HG03469 (cell line): ENCODE measurements at regions not wholly inside any gene's neighbourhood (a gene's known extent, or its start where the extent isn't known, plus 50 kb on each side); places are given as distances from the start of the nearest gene placed in this dataset.

Experiments used
- ATAC-seq: cut with Tn5 transposase; IDR thresholded peaks from one replicate; pipeline ENCODE4 v1.9.1; 2021; ENCODE audit warnings: mild to moderate bottlenecking, moderate library complexity, moderate number of reproducible peaks; ENCODE audit not compliant: unreplicated experiment

GRCh38 chr1:108051631-108052377, 86.8 kb upstream of the VAV3 start:
- ATAC-seq: no peak

- ATAC-seq: no peak
Observed at GRCh38 chr1:108050911-108051629, 86.1 kb upstream of the VAV3 start.

- ATAC-seq: no peak
Observed at GRCh38 chr1:108050158-108050557, 85.2 kb upstream of the VAV3 start.

GRCh38 chr1:108049178-108049819, 84.3 kb upstream of the VAV3 start:
- ATAC-seq: no peak

GRCh38 chr1:108048301-108049177, 83.6 kb upstream of the VAV3 start:
- no peak for ATAC-seq

- no peak for ATAC-seq
Observed at GRCh38 chr1:108047085-108047484, 82.1 kb upstream of the VAV3 start.

GRCh38 chr1:108046026-108046425, 81.0 kb upstream of the VAV3 start:
- no peak for ATAC-seq

- no peak for ATAC-seq
Observed at GRCh38 chr1:108045460-108045859, 80.5 kb upstream of the VAV3 start.

- ATAC-seq: no peak
Observed at GRCh38 chr1:108044318-108044717, 79.3 kb upstream of the VAV3 start.

- no peak for ATAC-seq
Observed at GRCh38 chr1:108043707-108044106, 78.7 kb upstream of the VAV3 start.

- ATAC-seq: no peak
Observed at GRCh38 chr1:108042610-108043009, 77.6 kb upstream of the VAV3 start.

GRCh38 chr1:108041360-108042142, 76.6 kb upstream of the VAV3 start:
- ATAC-seq: no peak

- ATAC-seq: no peak
Observed at GRCh38 chr1:108038653-108039236, 73.8 kb upstream of the VAV3 start.

- no peak for ATAC-seq
Observed at GRCh38 chr1:108036796-108037562, 72.0 kb upstream of the VAV3 start.

GRCh38 chr1:108034396-108034795, 69.4 kb upstream of the VAV3 start:
- no peak for ATAC-seq

GRCh38 chr1:108033550-108033951, 68.6 kb upstream of the VAV3 start:
- no peak for ATAC-seq

GRCh38 chr1:108028841-108029388, 63.9 kb upstream of the VAV3 start:
- ATAC-seq: no peak

GRCh38 chr1:108027389-108027788, 62.4 kb upstream of the VAV3 start:
- ATAC-seq: no peak

- no peak for ATAC-seq
Observed at GRCh38 chr1:108017698-108018097, 52.7 kb upstream of the VAV3 start.
